ENCODE measurements at regions not wholly inside any gene's neighbourhood (a gene's known extent, or its start where the extent isn't known, plus 50 kb on each side); places are given as distances from the start of the nearest gene placed in this dataset.

DNA sequence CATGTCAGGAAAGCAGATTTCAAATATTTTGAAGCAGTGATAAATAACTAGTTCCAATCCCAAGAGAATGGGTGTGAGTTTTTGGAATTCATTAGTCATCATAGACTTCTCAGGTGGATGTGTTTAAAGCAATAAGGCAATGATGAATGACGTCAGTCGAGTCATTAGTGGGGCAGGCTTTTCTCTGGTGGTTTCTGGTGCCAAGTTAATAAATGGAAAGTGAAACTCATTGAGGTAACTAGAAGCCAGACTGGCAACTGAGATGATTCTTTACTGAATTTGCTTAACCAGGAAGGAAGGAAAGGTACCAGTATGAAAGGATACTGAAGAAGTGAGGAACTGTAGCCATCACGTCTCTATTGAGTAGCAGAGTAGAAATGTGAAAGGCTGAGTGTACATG is 311.0 kb downstream of the GPAM start:
- intact Hi-C loops (cut with micrococcal nuclease): no loop called here
- Histone ChIP-seq H3K36me3 (replicated peaks in 1 of 2; ENCODE audit: control extremely low read depth in 1 of 2, control insufficient read depth in 1 of 2, extremely low read depth in 1 of 2, insufficient read depth in 2 of 2, low read length in 1 of 2) (no peaks in the 10 kb centered on the region), H3K27me3 (replicated peaks in 1 of 4; ENCODE audit: control extremely low read depth in 1 of 4, control insufficient read depth in 3 of 4, insufficient read depth in 4 of 4, low read length in 3 of 4) (no peaks in the 10 kb centered on the region), H3K4me3 (ENCODE audit: control extremely low read depth in 1 of 5, extremely low read depth in 1 of 5, insufficient read depth in 1 of 5, low read depth in 2 of 5, low read length in 4 of 5) (no peak overlapping the region), H2AFZ (ENCODE audit: insufficient read depth, low read depth, low read length, poor library complexity, severe bottlenecking) (no peak overlapping the region), H3K9ac (ENCODE audit: low read length) (no peak overlapping the region), H3K79me2 (ENCODE audit: control insufficient read depth, insufficient read depth, low read length) (no peaks in the 10 kb centered on the region), H3K4me1 (ENCODE audit: control insufficient read depth in 2 of 2, insufficient read depth in 2 of 2, low read length in 2 of 2) (no peaks in the 10 kb centered on the region), H4K20me1 (ENCODE audit: control insufficient read depth, insufficient read depth, low read length, poor library complexity, severe bottlenecking) (no peaks in the 10 kb centered on the region), H3K9me3 (ENCODE audit: control extremely low read depth in 1 of 3, control insufficient read depth in 2 of 3, insufficient read depth in 1 of 3, low read length in 2 of 3) (peaks cover 0 to 6% (median 0%) of the 10 kb centered on the region in 3 donors), H3K27ac (ENCODE audit: low read length in 2 of 2) (no peak overlapping the region), H3K4me2 (replicated peaks; ENCODE audit: low read depth, low read length, poor library complexity, severe bottlenecking) (no peak overlapping the region)
- no peak for ATAC-seq (ENCODE audit: low read depth)
- Mint-ChIP-seq H3K4me1 (no peaks in the 10 kb centered on the region), H3K27ac (no peak overlapping the region), H3K27me3 (no peaks in the 10 kb centered on the region), H3K9me3 (ENCODE audit: insufficient read depth) (no peaks in the 10 kb centered on the region), H3K4me3 (no peak overlapping the region)
- no peak for DNase-seq
- 51% methylated on average over 3 of the region's 3 CpGs for WGBS (ENCODE audit: insufficient coverage)
- ChIA-PET POLR2A (no interaction called here), CTCF (no interaction called here)
- TF ChIP-seq EZH2 (IDR thresholded peaks at IDR 0.05; ENCODE audit: borderline replicate concordance, insufficient read depth, low read depth, low read length, poor library complexity, severe bottlenecking): no peak
- TF ChIP-seq, protein P1, sequence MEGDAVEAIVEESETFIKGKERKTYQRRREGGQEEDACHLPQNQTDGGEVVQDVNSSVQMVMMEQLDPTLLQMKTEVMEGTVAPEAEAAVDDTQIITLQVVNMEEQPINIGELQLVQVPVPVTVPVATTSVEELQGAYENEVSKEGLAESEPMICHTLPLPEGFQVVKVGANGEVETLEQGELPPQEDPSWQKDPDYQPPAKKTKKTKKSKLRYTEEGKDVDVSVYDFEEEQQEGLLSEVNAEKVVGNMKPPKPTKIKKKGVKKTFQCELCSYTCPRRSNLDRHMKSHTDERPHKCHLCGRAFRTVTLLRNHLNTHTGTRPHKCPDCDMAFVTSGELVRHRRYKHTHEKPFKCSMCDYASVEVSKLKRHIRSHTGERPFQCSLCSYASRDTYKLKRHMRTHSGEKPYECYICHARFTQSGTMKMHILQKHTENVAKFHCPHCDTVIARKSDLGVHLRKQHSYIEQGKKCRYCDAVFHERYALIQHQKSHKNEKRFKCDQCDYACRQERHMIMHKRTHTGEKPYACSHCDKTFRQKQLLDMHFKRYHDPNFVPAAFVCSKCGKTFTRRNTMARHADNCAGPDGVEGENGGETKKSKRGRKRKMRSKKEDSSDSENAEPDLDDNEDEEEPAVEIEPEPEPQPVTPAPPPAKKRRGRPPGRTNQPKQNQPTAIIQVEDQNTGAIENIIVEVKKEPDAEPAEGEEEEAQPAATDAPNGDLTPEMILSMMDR (IDR thresholded peaks at IDR 0.05): no peak

DNA sequence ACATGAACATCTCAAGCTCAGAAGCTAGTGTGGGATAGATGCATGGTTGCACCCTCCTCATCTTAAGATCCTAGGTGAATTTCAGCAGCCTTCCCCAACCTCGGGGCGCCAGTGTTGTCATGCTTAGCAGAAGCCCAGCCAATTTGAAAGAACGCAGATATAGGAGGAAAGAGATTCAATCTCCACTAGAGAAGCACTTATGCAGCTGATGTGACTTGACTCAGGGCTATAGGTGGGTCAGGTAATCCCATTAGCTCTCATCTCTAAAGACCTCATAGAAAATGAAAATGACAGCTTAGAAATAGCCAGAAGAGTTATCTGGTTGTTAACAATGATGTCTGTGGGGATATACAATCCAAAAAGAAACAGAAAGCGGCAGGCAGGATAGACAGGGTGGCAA is 310.5 kb downstream of the GPAM start:
- Histone ChIP-seq H3K9me3 (ENCODE audit: control extremely low read depth in 1 of 3, control insufficient read depth in 2 of 3, insufficient read depth in 1 of 3, low read length in 2 of 3) (peaks cover 0 to 6% (median 0%) of the 10 kb centered on the region in 3 donors), H3K4me2 (replicated peaks; ENCODE audit: low read depth, low read length, poor library complexity, severe bottlenecking) (no peak overlapping the region), H3K4me1 (ENCODE audit: control insufficient read depth in 2 of 2, insufficient read depth in 2 of 2, low read length in 2 of 2) (no peaks in the 10 kb centered on the region), H3K9ac (ENCODE audit: low read length) (no peak overlapping the region), H4K20me1 (ENCODE audit: control insufficient read depth, insufficient read depth, low read length, poor library complexity, severe bottlenecking) (no peaks in the 10 kb centered on the region), H3K36me3 (replicated peaks in 1 of 2; ENCODE audit: control extremely low read depth in 1 of 2, control insufficient read depth in 1 of 2, extremely low read depth in 1 of 2, insufficient read depth in 2 of 2, low read length in 1 of 2) (no peaks in the 10 kb centered on the region), H3K27ac (ENCODE audit: low read length in 2 of 2) (no peak overlapping the region), H2AFZ (ENCODE audit: insufficient read depth, low read depth, low read length, poor library complexity, severe bottlenecking) (no peak overlapping the region), H3K79me2 (ENCODE audit: control insufficient read depth, insufficient read depth, low read length) (no peaks in the 10 kb centered on the region), H3K4me3 (ENCODE audit: control extremely low read depth in 1 of 5, extremely low read depth in 1 of 5, insufficient read depth in 1 of 5, low read depth in 2 of 5, low read length in 4 of 5) (no peak overlapping the region), H3K27me3 (replicated peaks in 1 of 4; ENCODE audit: control extremely low read depth in 1 of 4, control insufficient read depth in 3 of 4, insufficient read depth in 4 of 4, low read length in 3 of 4) (no peaks in the 10 kb centered on the region)
- Mint-ChIP-seq H3K4me3 (no peak overlapping the region), H3K4me1 (no peaks in the 10 kb centered on the region), H3K27me3 (no peaks in the 10 kb centered on the region), H3K27ac (no peak overlapping the region), H3K9me3 (ENCODE audit: insufficient read depth) (peaks cover 3% of the 10 kb centered on the region)
- DNase-seq: no peak
- intact Hi-C loops (cut with micrococcal nuclease): no loop called here
- POLR2A ChIA-PET: no interaction called here
- 85% methylated on average over 4 of the region's 4 CpGs for WGBS (ENCODE audit: insufficient coverage)
- CTCF ChIA-PET: no interaction called here
- ATAC-seq (ENCODE audit: low read depth): no peak
- no peak for TF ChIP-seq EZH2 (IDR thresholded peaks at IDR 0.05; ENCODE audit: borderline replicate concordance, insufficient read depth, low read depth, low read length, poor library complexity, severe bottlenecking)
- TF ChIP-seq, protein P1 (IDR thresholded peaks at IDR 0.05): no peak
